ENCODE measurements at regions not wholly inside any gene's neighbourhood (a gene's known extent, or its start where the extent isn't known, plus 50 kb on each side); places are given as distances from the start of the nearest gene placed in this dataset.

GRCh38 chr6:99189823-99190721 is 159.4 kb downstream of the FAXC start:
- Histone ChIP-seq H3K36me3 (replicated peaks; ENCODE audit: low read depth, low read length) (no peaks in the 10 kb centered on the region), H3K4me1 (ENCODE audit: low read length) (peaks cover 18% of the 10 kb centered on the region), H3K27ac (ENCODE audit: low read length) (no peak overlapping the region), H3K9ac (ENCODE audit: low read length) (no peak overlapping the region), H3K4me3 (ENCODE audit: low read length) (peak overlapping the region; percentile 35; the same call in 1 of the 2 replicates), H4K20me1 (ENCODE audit: insufficient read depth, low read length) (no peaks in the 10 kb centered on the region), H3K9me3 (ENCODE audit: insufficient read depth, low read length) (no peaks in the 10 kb centered on the region), H3K79me2 (ENCODE audit: low read length) (no peaks in the 10 kb centered on the region), H3K4me2 (ENCODE audit: low read length) (peak overlapping the region; percentile 50), H2AFZ (ENCODE audit: low read depth, low read length) (no peak overlapping the region), H3K27me3 (ENCODE audit: low read depth, low read length) (no peaks in the 10 kb centered on the region)
- TF ChIP-seq, protein P1, sequence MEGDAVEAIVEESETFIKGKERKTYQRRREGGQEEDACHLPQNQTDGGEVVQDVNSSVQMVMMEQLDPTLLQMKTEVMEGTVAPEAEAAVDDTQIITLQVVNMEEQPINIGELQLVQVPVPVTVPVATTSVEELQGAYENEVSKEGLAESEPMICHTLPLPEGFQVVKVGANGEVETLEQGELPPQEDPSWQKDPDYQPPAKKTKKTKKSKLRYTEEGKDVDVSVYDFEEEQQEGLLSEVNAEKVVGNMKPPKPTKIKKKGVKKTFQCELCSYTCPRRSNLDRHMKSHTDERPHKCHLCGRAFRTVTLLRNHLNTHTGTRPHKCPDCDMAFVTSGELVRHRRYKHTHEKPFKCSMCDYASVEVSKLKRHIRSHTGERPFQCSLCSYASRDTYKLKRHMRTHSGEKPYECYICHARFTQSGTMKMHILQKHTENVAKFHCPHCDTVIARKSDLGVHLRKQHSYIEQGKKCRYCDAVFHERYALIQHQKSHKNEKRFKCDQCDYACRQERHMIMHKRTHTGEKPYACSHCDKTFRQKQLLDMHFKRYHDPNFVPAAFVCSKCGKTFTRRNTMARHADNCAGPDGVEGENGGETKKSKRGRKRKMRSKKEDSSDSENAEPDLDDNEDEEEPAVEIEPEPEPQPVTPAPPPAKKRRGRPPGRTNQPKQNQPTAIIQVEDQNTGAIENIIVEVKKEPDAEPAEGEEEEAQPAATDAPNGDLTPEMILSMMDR (IDR thresholded peaks at IDR 0.05; ENCODE audit: low read depth, low read length) = no peak
- no peak for TF ChIP-seq EZH2phosphoT487 (IDR thresholded peaks at IDR 0.05; ENCODE audit: low read depth)

- TF ChIP-seq EZH2phosphoT487 (IDR thresholded peaks at IDR 0.05; ENCODE audit: low read depth) = no peak
- TF ChIP-seq, protein P1 (IDR thresholded peaks at IDR 0.05; ENCODE audit: low read depth, low read length) = no peak
- H3K4me2 ChIP-seq (ENCODE audit: low read length) = no peak overlapping the region
Observed at GRCh38 chr6:99187429-99187828, 162.0 kb downstream of the FAXC start.

GRCh38 chr6:99186417-99186816 is 163.1 kb downstream of the FAXC start:
- no peaks in the 10 kb centered on the region for H3K79me2 ChIP-seq (ENCODE audit: low read length)
- TF ChIP-seq, protein P1 (IDR thresholded peaks at IDR 0.05; ENCODE audit: low read depth, low read length) = no peak
- TF ChIP-seq EZH2phosphoT487 (IDR thresholded peaks at IDR 0.05; ENCODE audit: low read depth) = no peak
- no peaks in the 10 kb centered on the region for H3K27me3 ChIP-seq (ENCODE audit: low read depth, low read length)
- H4K20me1 ChIP-seq (ENCODE audit: insufficient read depth, low read length) = no peaks in the 10 kb centered on the region
- no peak overlapping the region for H3K4me2 ChIP-seq (ENCODE audit: low read length)
- H3K9ac ChIP-seq (ENCODE audit: low read length) = no peak overlapping the region
- H3K36me3 ChIP-seq (replicated peaks; ENCODE audit: low read depth, low read length) = no peaks in the 10 kb centered on the region
- no peak overlapping the region for H3K27ac ChIP-seq (ENCODE audit: low read length)
- no peak overlapping the region for H2AFZ ChIP-seq (ENCODE audit: low read depth, low read length)
- no peak overlapping the region for H3K4me3 ChIP-seq (ENCODE audit: low read length)
- H3K4me1 ChIP-seq (ENCODE audit: low read length) = peaks cover 18% of the 10 kb centered on the region
- H3K9me3 ChIP-seq (ENCODE audit: insufficient read depth, low read length) = no peaks in the 10 kb centered on the region

More at GRCh38 chr6:99187429-99187828, 162.0 kb downstream of the FAXC start:
- H3K27ac ChIP-seq (ENCODE audit: low read length) = no peak overlapping the region
- peaks cover 18% of the 10 kb centered on the region for H3K4me1 ChIP-seq (ENCODE audit: low read length)
- no peak overlapping the region for H3K4me3 ChIP-seq (ENCODE audit: low read length)
- H2AFZ ChIP-seq (ENCODE audit: low read depth, low read length) = no peak overlapping the region
- H3K27me3 ChIP-seq (ENCODE audit: low read depth, low read length) = no peaks in the 10 kb centered on the region
- no peaks in the 10 kb centered on the region for H3K9me3 ChIP-seq (ENCODE audit: insufficient read depth, low read length)
- no peaks in the 10 kb centered on the region for H3K79me2 ChIP-seq (ENCODE audit: low read length)
- H3K36me3 ChIP-seq (replicated peaks; ENCODE audit: low read depth, low read length) = no peaks in the 10 kb centered on the region
- no peaks in the 10 kb centered on the region for H4K20me1 ChIP-seq (ENCODE audit: insufficient read depth, low read length)
- no peak overlapping the region for H3K9ac ChIP-seq (ENCODE audit: low read length)

GRCh38 chr6:99185525-99185924 is 163.9 kb downstream of the FAXC start:
- no peak for TF ChIP-seq EZH2phosphoT487 (IDR thresholded peaks at IDR 0.05; ENCODE audit: low read depth)
- TF ChIP-seq, protein P1 (IDR thresholded peaks at IDR 0.05; ENCODE audit: low read depth, low read length) = no peak
- Histone ChIP-seq H3K79me2 (ENCODE audit: low read length) (no peaks in the 10 kb centered on the region), H3K36me3 (replicated peaks; ENCODE audit: low read depth, low read length) (no peaks in the 10 kb centered on the region), H3K4me1 (ENCODE audit: low read length) (peaks cover 11% of the 10 kb centered on the region), H3K9ac (ENCODE audit: low read length) (no peak overlapping the region), H3K4me3 (ENCODE audit: low read length) (no peak overlapping the region), H4K20me1 (ENCODE audit: insufficient read depth, low read length) (no peaks in the 10 kb centered on the region), H3K27me3 (ENCODE audit: low read depth, low read length) (no peaks in the 10 kb centered on the region), H3K4me2 (ENCODE audit: low read length) (no peak overlapping the region), H3K9me3 (ENCODE audit: insufficient read depth, low read length) (no peaks in the 10 kb centered on the region), H3K27ac (ENCODE audit: low read length) (no peak overlapping the region), H2AFZ (ENCODE audit: low read depth, low read length) (no peak overlapping the region)
